ENCODE measurements at regions not wholly inside any gene's neighbourhood (a gene's known extent, or its start where the extent isn't known, plus 50 kb on each side); places are given as distances from the start of the nearest gene placed in this dataset.
A peak's percentile ranks its signal among the peaks of the same experiment; 100 is the strongest.

- no peaks in the 10 kb centered on the region for H3K36me3 ChIP-seq (ENCODE audit: insufficient read depth, low read length)
- peak overlapping the region; percentile 16 for H2AFZ ChIP-seq (ENCODE audit: low read depth, low read length)
- no peak overlapping the region for H3K4me3 ChIP-seq (ENCODE audit: insufficient read depth, low read depth, low read length)
- Mint-ChIP-seq H3K9me3 (ENCODE audit: unreplicated experiment) (peaks cover 13% of the 10 kb centered on the region), H3K27ac (ENCODE audit: unreplicated experiment) (peak overlapping the region; percentile 6), H3K36me3 (ENCODE audit: low read depth, unreplicated experiment) (no peaks in the 10 kb centered on the region), H3K4me3 (ENCODE audit: unreplicated experiment) (no peak overlapping the region), H3K4me1 (ENCODE audit: low read depth, unreplicated experiment) (peaks cover 10% of the 10 kb centered on the region), H3K27me3 (ENCODE audit: low read depth, unreplicated experiment) (no peaks in the 10 kb centered on the region)
- no peaks in the 10 kb centered on the region for H4K20me1 ChIP-seq (ENCODE audit: insufficient read depth, low read length)
- peak overlapping the region; percentile 12 for H3K9ac ChIP-seq (ENCODE audit: low read length)
- TF ChIP-seq EZH2 (IDR thresholded peaks at IDR 0.05; ENCODE audit: insufficient read depth, low read length) (no peak), CTCF (IDR thresholded peaks at IDR 0.05; ENCODE audit: insufficient read depth, low read depth, low read length) (no peak)
- H3K4me1 ChIP-seq (ENCODE audit: insufficient read depth, low read length): peaks cover 8% of the 10 kb centered on the region
- H3K79me2 ChIP-seq (ENCODE audit: insufficient read depth, low read length): no peaks in the 10 kb centered on the region
- H3K27ac ChIP-seq (ENCODE audit: low read depth, low read length): peak overlapping the region; percentile 40
- DNase-seq (ENCODE audit: low read depth) (peak; percentile 27), FAIRE-seq (peak; percentile 20)
- H3K9me3 ChIP-seq (ENCODE audit: insufficient read depth, low read depth, low read length): no peaks in the 10 kb centered on the region
- no peaks in the 10 kb centered on the region for H3K27me3 ChIP-seq (ENCODE audit: insufficient read depth, low read length)
- H3K4me2 ChIP-seq (ENCODE audit: low read length): peak overlapping the region; percentile 63
Measured at GRCh38 chr14:38554026-38554425, 298.1 kb upstream of the CLEC14A start.

GRCh38 chr14:38553586-38553985, 297.7 kb upstream of the CLEC14A start:
- Histone ChIP-seq H3K36me3 (ENCODE audit: insufficient read depth, low read length) (no peaks in the 10 kb centered on the region), H3K4me3 (ENCODE audit: insufficient read depth, low read depth, low read length) (no peak overlapping the region), H2AFZ (ENCODE audit: low read depth, low read length) (peak overlapping the region; percentile 16), H3K4me2 (ENCODE audit: low read length) (peak overlapping the region; percentile 63), H3K4me1 (ENCODE audit: insufficient read depth, low read length) (peaks cover 8% of the 10 kb centered on the region), H3K79me2 (ENCODE audit: insufficient read depth, low read length) (no peaks in the 10 kb centered on the region), H3K27ac (ENCODE audit: low read depth, low read length) (peak overlapping the region; percentile 40), H4K20me1 (ENCODE audit: insufficient read depth, low read length) (no peaks in the 10 kb centered on the region), H3K9ac (ENCODE audit: low read length) (peak overlapping the region; percentile 12), H3K9me3 (ENCODE audit: insufficient read depth, low read depth, low read length) (no peaks in the 10 kb centered on the region), H3K27me3 (ENCODE audit: insufficient read depth, low read length) (no peaks in the 10 kb centered on the region)
- H3K27me3 Mint-ChIP-seq (ENCODE audit: low read depth, unreplicated experiment): no peaks in the 10 kb centered on the region
- peaks cover 9% of the 10 kb centered on the region for H3K9me3 Mint-ChIP-seq (ENCODE audit: unreplicated experiment)
- no peak for TF ChIP-seq EZH2 (IDR thresholded peaks at IDR 0.05; ENCODE audit: insufficient read depth, low read length)
- no peak for TF ChIP-seq CTCF (IDR thresholded peaks at IDR 0.05; ENCODE audit: insufficient read depth, low read depth, low read length)
- H3K27ac Mint-ChIP-seq (ENCODE audit: unreplicated experiment): peak overlapping the region; percentile 6
- peak; percentile 86 for FAIRE-seq
- peak; percentile 88 for DNase-seq (ENCODE audit: low read depth)
- H3K36me3 Mint-ChIP-seq (ENCODE audit: low read depth, unreplicated experiment): no peaks in the 10 kb centered on the region
- H3K4me3 Mint-ChIP-seq (ENCODE audit: unreplicated experiment): no peak overlapping the region
- H3K4me1 Mint-ChIP-seq (ENCODE audit: low read depth, unreplicated experiment): peaks cover 10% of the 10 kb centered on the region

- no peak for FAIRE-seq
- Histone ChIP-seq H3K27me3 (ENCODE audit: insufficient read depth, low read length) (no peaks in the 10 kb centered on the region), H3K9me3 (ENCODE audit: insufficient read depth, low read depth, low read length) (no peaks in the 10 kb centered on the region), H4K20me1 (ENCODE audit: insufficient read depth, low read length) (no peaks in the 10 kb centered on the region), H3K9ac (ENCODE audit: low read length) (no peak overlapping the region), H2AFZ (ENCODE audit: low read depth, low read length) (no peak overlapping the region), H3K4me3 (ENCODE audit: insufficient read depth, low read depth, low read length) (no peak overlapping the region), H3K27ac (ENCODE audit: low read depth, low read length) (no peak overlapping the region), H3K79me2 (ENCODE audit: insufficient read depth, low read length) (no peaks in the 10 kb centered on the region), H3K4me1 (ENCODE audit: insufficient read depth, low read length) (peaks cover 8% of the 10 kb centered on the region), H3K4me2 (ENCODE audit: low read length) (no peak overlapping the region), H3K36me3 (ENCODE audit: insufficient read depth, low read length) (no peaks in the 10 kb centered on the region)
- Mint-ChIP-seq H3K36me3 (ENCODE audit: low read depth, unreplicated experiment) (no peaks in the 10 kb centered on the region), H3K4me3 (ENCODE audit: unreplicated experiment) (no peak overlapping the region), H3K27me3 (ENCODE audit: low read depth, unreplicated experiment) (no peaks in the 10 kb centered on the region), H3K4me1 (ENCODE audit: low read depth, unreplicated experiment) (peaks cover 19% of the 10 kb centered on the region), H3K27ac (ENCODE audit: unreplicated experiment) (no peak overlapping the region), H3K9me3 (ENCODE audit: unreplicated experiment) (no peaks in the 10 kb centered on the region)
- no peak for DNase-seq (ENCODE audit: low read depth)
- TF ChIP-seq EZH2 (IDR thresholded peaks at IDR 0.05; ENCODE audit: insufficient read depth, low read length) (no peak), CTCF (IDR thresholded peaks at IDR 0.05; ENCODE audit: insufficient read depth, low read depth, low read length) (no peak)
Measured at GRCh38 chr14:38549564-38549963, 293.7 kb upstream of the CLEC14A start.
